HT1080 (cell line): ENCODE measurements at regions not wholly inside any gene's neighbourhood (a gene's known extent, or its start where the extent isn't known, plus 50 kb on each side); places are given as distances from the start of the nearest gene placed in this dataset.

Source experiments
- DNase-seq: peaks from one replicate; pipeline ENCODE4 v3.0.0-alpha.2; 2015; ENCODE audit warnings: low read depth

DNA sequence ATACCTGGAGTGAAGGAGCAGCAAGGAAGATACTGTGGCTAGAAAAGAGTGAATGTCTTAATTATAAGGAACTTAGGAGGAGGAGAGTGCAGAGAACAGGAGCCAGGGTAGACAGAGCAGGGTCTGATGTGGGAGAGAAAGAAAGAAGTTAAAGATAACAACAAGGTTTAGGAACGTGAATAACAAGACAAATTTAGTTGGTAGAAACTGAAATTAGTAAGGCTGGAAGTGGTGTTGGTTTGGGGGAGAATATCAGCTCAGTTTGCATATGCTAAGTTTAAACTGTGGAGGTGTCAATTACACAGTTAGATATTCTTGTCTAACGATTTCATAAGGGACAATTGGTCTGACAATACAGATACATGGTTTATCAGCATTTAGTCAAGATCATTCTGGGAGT lies 1123.7 kb upstream of the PABPC4L start:
- no peak for DNase-seq

DNA sequence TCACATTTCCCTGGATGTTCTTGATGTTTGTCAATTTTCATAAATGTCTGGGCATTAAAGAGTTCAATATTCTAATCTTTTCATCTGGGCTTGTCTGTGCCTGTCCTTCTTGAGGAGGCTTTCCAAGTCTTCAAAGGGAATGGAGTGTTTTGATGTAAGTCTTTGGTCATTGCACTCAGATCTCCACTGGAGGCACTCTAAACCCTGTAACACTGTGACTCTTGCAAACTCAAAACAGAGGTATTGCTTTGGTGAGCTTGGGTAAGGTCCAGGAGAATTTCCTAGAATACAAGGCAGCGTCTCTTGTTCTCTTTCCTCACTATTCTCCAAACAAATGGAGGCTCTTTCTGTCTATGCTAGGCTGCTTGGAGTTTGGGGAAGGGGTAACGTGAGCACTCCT lies 1118.1 kb upstream of the PABPC4L start:
- peak; percentile 25 for DNase-seq

DNA sequence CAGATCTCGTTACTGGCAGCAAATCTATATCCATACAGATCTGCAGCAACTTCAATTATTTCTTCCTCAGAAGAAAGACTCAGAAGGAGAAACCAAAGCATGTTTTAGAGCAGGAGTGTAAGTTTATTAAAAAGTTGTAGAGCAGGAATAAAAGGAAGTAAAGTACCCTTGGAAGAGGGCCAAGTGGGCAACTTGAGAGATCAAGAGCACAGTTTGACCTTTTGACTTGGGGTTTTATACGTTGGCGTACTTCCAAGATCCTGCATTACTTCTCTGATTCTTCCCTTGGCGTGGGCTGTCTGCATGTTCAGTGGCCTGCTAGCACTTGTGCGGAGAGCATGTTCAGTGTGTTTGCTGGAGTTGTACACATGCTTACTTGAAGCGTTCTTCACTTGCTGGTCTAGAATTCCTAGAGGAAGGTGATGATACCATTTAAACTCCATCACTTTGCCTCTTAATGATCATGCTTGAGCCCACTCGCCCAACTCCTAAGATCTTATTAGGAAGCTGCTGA lies 1114.7 kb upstream of the PABPC4L start:
- DNase-seq = no peak

DNA sequence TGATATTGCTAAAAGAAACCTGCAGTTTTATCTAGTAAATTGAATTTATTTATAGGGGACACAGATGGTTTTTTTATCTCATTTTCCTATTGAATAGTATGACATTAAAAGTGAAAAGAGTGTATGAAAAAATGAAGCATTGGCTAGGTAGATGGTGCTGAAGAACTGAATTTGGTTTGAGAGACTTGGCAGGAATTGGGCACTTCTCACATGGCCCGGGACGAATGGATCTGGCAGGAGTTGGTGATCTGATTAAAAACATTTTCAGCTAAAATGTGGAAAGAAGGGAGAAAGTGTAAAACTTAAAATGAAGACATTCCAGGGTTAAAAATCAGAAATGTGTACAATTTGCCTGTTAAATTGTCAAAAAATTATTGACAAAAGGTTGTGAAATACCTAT lies 1088.5 kb upstream of the PABPC4L start:
- DNase-seq = no peak

DNA sequence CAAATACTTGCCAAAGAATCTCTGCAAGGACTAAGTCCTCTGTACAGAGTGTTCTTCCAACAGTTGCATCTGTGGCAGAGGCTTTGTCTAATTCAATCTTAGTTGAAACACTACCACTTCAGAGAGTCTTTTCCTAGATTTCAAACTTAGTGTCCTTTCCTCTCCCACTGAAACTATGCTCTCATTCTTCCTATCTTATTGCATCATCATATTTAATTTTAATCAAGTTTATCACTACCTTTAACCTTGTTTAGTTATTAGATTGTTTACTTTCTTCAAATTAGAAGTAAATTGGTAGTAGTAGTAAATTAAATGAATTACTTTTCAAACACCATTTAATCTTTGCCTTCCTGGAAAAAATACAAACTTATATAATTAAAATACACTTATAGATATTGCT lies 1082.3 kb upstream of the PABPC4L start:
- DNase-seq = no peak

DNA sequence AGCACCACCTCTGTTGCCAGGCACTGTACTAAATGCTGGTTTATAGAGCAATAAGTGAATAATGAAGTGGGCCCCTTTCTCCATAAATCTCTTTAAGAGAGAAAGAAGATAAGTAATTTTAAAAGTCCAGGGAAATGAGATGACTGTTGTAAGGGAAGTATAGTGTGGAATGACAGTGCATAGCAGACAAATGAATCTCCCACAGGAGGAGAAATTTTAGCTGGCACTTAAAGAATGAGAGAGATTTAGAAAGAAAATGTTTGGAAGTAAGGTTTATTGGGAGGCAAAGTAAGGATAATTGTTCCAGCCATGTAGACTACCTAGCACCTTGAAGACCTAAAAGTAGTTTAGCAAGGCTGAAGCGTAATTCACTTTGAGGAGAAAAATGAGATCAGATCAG lies 1081.1 kb upstream of the PABPC4L start:
- no peak for DNase-seq

DNA sequence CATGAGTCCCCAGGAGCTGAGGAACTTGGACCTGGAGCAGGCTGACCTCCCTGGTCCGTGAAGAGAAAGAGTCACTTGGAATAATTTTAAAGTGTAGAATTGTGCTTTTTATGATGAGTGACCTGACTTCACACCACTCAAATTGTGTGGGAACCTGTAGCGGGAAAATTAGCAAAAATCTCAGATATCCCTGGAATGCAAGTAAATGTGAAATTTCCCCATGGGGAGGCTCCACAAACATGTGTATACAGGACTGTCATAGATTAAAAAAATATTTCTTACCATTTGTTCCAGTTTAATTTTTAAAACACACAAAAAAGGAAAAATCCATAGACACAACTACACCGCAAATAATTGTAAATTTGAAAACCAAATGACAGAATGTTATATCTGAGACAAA lies 1079.6 kb upstream of the PABPC4L start:
- no peak for DNase-seq

DNA sequence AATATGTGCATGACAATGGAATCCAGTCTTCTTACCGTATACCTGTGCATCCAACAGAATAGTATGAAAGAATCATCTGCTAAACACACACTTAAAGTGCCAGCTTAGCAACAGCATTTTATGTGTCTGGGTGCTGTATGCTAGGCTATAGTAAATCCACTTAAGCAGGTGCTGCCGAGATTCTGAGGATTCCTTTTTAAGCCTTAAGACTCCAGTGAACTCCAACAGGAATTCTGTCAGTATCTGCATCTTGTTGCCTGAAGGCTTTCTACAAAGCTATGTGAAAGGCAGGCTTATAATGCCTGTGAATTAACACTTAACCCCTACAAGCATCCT lies 1076.4 kb upstream of the PABPC4L start:
- no peak for DNase-seq

DNA sequence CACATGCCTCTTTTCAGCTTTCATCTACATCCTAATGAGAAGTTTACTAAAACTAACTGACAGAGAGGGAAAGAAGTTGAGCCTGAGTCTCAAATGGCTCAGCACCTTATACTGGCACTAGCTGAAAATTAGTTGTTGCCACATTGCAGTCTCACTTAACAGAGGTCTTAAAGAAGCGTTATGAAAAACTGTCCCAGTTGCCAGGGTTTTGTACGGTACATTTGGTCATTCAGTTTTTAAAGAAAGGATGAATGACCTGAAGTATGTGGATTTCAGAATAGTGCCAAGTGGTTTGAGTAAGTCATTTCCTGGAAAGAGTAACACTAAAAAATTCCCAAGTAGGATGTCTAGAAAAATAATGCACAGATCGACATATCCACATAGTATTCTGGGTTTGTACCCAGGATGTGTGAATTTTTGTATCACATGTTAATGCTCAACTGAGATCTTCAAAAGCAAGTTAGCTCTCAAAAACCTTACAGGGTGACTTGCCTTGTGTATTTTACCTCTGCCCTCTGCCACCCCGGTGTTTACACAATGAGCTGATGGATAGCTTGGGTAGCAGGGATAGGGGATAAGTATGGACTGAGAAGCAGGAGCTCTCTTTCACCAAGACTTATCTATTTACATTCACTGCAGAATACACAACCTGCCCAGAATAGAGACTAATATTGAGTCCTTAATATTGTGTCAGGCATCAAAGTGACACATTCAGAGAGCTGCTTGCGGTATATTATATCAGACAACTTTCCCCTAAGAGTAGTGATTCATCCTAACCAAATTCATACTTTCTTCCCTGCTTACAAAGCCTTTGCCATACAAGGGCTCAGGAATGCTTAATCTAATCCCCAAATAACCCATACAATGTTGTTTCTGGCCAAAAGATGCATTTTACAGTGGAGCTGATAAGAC lies 1075.7 kb upstream of the PABPC4L start:
- DNase-seq = peak; percentile 71

DNA sequence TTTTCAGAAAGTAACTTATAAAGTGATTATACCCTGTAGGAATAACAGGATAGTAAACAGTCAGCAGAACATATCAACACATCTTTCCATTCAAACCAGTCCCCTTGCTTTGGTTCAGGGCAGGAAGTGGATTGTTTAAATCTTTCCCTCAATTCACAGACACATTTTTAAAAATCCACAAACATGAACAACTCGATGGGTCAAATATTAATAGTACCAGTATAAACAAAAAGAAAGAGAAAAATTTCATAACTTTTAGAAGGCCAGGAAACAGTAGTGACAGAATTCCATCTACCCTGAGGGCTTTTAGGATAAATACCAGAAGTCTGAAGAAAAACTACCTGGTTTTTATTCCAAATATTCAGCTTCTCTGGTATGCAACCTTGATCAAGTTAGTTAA lies 1072.8 kb upstream of the PABPC4L start:
- no peak for DNase-seq

DNA sequence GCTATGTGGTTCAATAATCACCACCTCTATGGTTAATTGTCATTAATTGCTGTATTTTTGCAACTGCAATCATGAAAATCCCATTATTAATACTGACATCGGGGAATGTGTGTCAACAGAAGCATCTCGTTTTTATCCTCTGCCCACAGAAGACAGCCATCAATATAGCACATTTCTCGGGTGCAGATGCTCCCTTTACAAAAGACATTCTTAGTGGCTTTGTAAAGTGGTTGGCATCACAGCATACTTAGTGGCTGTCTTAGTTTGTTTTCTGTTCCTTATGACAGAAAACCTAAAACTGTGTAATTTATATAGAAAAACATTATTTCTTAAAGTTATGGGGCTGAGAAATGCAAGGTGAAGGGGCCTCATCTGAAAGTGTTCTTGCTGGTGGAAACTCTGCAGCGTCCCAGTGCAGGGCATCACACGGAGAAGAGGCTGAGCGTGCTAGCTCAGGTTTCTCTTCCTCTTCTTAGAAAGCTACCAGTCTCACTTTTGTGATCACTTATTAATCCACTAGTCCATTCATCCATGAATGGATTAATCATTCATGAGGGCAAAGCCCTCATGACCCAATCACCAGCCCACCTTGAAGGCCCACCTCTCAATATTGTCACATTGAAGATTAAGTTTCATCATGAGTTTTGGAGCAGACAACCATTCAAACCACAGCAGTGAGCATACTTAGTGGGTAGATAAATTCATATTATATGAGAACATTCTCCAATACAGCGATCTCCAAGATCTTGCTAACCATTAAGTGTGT lies 1067.7 kb upstream of the PABPC4L start:
- DNase-seq = no peak

DNA sequence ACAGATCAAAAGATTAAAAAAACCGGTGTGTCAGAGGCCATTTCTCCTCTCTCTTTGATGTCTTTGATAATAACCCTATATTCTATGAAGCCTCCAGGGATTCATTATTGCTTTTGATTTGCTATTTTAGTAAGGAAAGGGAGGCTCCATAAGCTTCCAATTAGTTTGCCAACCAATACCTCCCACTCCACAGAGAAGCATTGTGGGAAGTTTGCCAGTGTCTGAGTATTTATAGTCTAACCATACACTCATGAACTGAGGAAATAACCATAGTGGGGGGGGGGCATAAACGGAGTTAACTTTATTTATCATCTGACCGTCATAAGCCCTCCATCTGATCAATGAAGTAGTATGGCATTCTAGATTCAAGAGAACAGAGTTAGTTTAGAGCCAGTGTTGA lies 1066.8 kb upstream of the PABPC4L start:
- DNase-seq = no peak

DNA sequence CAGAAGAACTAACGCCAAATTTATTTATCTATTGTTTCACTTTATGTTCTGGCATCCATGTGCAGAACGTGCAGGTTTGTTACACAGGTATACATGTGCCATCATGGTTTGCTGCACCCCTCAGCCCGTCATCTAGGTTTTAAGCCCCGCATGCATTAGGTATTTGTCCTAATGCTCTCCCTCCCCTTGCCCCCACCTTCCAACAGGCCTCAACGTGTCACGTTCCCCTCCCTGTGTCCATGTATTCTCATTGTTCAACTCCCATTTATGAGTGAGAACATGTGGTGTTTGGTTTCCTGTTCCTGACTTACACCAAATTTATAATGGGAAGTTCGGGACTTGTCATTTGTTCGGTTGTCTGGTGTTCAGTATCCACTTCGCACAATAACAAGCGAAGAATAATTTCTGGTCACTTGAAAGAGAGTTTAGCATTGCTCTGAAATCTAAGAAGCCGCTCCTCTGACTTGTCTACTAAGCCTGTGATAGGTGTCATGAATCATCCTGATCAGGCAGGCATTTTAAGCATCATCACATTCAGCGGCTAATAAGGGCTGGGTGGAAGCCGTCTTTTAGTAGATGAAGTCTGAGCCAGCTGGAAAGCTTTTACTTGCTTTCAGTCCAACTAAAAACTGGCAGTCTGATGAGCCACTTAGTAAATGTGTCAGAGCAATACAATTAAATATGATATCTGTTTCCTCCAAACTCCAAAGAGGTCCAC lies 1065.7 kb upstream of the PABPC4L start:
- DNase-seq = no peak

DNA sequence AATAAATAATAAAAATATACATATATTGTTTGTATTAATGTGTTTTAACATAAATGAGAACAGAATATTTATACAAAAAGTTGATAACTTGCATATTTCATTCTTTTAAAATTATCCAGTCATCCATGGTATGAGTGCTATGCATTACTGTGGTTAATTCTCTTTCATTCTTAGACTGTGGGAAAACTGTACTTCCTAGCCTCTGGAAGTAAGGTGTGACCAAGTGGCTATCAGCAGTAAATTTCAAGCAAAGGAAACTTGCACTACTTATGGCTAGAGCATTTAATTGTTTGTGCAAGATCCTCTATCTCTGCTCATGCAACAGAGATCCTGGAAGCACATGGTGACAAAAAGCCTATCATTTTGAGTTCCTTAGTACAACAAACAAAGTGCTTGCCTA lies 1054.5 kb upstream of the PABPC4L start:
- no peak for DNase-seq

DNA sequence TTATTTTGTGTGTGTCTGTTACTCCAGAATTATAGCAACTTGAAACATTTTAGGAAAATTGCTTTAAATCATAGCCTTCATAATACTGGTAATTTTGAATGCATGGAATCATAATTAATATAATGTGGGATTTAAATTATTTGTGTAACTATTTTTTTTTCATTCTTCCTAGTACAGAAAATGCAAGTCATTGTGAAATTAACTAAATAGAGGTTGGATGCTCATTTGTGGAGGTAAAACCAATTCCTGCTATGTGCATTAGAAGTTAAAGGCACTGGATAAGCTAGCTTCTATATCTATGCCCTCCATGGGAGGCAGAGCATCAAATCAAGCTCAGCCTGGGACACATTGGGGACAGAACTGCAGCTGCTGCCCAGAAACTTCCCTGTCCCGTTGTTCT lies 1048.5 kb upstream of the PABPC4L start:
- no peak for DNase-seq

DNA sequence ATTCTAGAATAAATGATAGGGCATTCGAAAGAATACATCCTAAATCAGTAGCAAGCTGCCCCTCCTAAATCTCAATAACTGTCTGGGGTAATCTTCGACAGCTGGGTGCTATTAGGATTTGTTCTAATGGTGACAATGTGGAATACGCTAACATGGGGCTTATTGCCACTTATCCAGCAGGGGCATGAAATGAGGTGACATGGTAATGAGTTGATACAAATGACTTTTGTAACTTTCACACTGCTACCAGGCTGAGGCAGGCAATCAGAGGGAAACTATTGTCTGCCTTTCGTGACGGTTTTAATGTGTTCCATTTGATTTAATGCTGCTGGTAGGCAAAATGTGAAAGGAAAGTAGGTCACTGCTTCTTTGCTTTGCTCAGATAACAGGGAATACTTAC lies 1047.4 kb upstream of the PABPC4L start:
- DNase-seq = no peak

DNA sequence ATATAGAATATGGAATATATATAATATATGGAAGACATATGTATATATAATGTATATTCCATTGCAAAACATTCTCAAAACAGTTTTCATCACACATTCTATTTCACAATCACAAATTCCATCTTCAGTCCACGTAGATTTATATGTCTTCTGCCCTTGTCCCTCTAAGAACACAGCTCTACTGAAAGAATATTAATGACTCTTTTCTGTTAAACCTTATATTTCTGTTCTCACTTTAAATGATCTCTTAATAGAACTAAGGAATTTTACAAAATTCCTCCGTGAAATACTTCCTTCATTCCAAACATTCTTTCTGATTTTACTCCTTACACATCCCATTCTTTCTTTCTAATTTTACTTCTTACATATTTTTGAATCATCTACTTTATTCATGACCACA lies 1043.1 kb upstream of the PABPC4L start:
- DNase-seq = no peak

DNA sequence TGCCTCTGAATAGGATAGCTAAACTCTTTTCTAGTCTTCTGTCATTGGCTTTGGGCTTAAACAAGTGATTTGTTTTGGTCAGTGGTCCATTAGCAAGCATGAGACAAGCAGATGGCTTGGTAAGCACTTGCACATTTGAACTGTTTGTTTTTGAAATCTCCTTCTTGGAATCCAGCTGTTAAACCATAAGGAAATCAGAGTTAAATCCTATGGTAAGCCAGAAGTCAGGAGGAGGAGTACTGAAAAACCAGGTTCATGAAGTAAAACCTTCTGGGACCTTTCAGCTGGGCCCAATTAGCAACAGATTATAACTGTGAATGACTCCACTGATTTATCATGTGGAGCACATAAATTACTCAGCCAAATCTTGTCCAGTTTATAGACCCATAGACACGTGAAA lies 1042.5 kb upstream of the PABPC4L start:
- no peak for DNase-seq

DNA sequence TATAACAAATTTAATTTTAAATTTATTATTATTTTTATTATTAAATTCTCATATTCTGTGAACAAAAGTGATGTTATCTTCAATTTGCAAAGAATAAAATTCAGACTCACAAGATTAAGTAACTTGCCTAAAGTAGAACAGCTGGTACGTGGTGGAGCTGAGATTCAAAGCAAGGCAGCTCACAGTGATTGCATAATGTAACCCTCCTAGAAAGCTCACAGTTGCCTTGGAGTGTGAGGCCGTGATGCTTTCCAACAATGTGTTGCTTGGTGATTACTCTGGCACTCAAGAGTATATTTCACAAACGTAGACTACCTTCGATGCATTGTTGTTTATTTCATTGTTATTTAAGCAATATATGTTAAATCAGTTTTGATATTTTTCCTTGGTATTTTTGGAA lies 1039.2 kb upstream of the PABPC4L start:
- DNase-seq = no peak

DNA sequence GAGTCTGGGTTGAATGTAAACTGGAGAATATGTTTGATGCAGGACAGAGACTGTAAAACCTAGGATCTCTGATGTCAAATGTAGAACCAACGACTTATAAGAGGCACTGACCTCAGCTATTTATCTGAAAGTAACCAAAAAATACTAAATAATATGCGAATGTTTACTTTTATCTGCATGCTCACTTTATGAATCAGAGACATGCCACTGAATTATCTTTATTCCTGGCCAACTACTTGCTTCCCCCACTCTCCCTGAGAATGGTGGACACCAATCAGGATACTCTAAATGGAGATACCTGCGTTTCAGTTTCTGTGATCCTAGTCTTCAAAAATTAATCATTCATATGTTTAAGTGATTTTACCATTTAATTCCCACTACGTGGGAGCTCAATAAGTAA lies 1038.4 kb upstream of the PABPC4L start:
- no peak for DNase-seq

DNA sequence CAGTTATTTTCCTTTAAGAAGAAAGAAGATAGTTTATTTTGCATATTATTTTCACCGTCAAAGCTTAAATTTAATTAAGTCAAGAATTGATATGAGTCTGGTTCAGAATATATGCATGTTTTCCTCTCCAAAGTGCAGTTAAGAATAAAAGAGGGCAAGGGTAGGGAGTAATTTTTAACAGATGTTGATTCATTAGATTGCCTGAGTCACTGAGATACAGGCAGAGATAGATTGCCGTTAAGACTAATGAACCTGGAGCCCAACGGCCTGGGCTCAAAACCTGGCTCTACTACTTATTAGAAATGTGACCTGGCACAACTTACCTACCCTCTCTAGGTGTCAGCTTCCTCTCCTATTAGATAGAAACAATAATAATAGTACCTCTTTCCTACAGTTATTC lies 1037.4 kb upstream of the PABPC4L start:
- no peak for DNase-seq

DNA sequence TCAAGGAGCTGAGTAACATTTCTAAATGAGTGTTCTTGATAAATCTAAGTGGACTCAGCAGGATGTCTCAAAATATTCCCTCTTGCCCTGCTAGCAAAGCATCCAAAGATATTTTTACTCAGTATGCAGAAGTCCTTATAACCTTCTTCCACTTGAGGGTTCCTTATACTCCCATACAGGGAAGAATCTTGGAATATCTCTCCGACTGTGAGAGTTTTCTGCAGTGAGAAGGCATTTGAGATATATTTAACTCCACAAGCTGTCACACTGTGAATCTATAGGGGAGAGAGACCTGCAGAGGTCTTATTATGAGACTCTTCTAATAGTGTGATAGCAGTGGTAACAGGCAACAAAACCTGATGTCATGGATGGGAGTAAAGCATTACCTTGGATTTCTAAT lies 1034.5 kb upstream of the PABPC4L start:
- no peak for DNase-seq
